ENCODE measurements at regions not wholly inside any gene's neighbourhood (a gene's known extent, or its start where the extent isn't known, plus 50 kb on each side); places are given as distances from the start of the nearest gene placed in this dataset.
"Not testable (repeated sequence)": the region's sequence is repeated elsewhere in the genome, so short reads cannot be mapped to it uniquely, and the experiment has no call there.

- no peak for DNase-seq
These were observed 54.2 kb upstream of the ANKRD1 start for GRCh38 chr10:90975096-90975495.

GRCh38 chr10:90977162-90977854, 56.4 kb upstream of the ANKRD1 start:
- DNase-seq = no peak

DNA sequence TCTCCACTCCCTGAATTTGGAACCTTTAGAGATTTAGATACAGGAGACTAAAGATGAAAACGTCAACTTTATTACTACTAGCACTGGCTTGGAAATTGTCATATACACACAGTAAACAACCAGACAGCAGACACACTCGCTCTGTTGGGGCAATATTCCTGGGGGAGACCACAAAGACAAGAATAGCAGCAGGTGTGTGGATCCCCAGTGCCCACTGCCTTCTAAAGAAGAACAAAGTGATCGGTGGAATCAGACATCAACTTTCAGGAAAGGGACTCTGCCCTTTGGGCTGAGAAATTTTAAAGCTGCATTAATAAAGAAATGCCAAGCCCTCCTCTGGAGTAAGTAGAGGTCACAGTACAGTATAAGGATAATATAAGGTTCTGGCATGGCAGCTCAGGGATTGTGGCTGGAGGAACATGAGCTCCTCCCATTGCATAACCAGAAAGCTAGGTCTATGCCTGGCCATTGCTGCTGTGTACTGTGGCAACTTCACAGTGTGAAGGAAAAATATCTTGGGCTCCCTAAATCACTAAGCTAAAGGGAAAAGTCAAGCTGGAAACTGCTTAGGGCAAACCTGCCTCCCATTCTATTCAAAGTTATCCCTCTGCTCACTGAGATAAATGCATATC, 57.1 kb upstream of the ANKRD1 start:
- no peak for DNase-seq

DNA sequence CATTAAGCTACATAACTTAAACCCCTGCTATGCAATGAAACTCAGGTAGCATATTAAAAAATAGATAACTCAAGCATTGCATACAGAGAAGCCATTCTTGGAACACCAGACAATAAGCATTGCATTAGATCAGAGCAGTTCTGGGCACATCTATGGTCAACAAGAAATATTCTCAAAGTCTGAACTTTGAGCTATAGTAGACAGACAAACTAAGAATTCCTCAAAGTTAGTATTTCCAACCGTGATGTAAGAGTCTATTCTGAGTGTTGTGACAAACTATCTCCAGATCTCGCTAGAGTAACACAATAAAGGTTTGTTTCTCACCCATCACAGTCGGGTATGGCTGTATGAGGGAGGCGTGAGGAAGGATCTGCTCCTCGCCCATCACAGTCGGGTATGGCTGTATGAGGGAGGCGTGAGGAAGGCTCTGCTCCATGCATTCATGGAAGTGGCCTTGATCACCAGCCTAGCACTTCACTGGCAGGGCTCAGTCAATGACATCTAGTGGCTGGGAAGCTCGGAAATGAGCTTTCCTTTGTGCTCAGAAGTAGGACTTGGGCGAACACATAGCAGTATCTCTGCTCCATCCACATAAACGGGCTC, 61.6 kb upstream of the ANKRD1 start:
- DNase-seq = no peak

- no peak for DNase-seq
These were observed 63.1 kb upstream of the ANKRD1 start for GRCh38 chr10:90983914-90984549.

DNA sequence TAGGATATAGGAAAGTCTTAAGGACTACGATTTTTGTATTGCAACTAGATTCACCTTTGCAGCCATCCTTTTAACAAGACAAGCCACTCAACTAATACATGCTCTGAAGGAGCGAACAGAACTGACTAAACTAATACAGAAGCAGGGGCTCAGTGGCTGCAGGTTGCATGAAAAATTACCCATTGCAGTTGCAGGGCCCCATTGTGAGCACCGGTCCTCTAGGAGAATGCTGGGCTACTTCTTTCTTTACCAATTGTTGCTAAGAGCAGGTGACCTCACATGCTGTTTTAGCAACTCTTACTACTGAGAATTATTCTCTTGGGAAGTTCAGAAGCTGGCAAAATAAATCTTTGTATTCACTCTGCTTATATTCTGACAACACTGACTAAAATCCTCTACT, 64.0 kb upstream of the ANKRD1 start:
- DNase-seq = no peak

GRCh38 chr10:90985321-90985933, 64.5 kb upstream of the ANKRD1 start:
- no peak for DNase-seq

DNA sequence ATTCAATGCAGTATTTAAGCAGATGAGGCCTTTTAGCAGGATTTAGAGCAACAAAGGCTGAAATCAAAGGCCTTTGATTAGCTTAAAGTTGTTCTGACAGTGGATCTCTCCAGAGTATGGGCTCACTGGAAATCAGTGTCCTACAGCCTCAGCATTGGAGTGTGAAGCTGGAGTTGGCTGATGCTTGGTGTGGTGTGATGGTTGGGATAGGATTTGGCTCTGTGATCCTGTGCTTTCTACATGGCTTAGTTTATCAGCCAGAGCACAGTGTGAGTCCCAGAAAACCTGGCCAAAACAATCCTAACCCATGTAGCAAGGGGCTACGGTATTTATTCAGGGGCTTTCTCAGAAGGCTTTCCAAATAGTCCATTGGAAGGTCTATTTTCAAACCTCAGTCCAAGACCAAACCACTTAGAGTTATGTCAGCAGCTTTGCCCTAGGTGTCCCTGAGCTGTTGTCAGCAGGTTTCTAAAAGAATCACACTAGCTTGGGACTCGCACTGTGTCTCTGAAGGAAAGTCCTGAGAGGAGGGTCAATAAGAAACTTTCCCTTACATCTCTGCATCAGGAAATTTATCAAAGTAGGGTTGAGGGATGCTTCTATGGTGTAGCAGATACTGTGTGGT, 65.4 kb upstream of the ANKRD1 start:
- no peak for DNase-seq

GRCh38 chr10:90986870-90987269, 66.0 kb upstream of the ANKRD1 start:
- DNase-seq = no peak

DNA sequence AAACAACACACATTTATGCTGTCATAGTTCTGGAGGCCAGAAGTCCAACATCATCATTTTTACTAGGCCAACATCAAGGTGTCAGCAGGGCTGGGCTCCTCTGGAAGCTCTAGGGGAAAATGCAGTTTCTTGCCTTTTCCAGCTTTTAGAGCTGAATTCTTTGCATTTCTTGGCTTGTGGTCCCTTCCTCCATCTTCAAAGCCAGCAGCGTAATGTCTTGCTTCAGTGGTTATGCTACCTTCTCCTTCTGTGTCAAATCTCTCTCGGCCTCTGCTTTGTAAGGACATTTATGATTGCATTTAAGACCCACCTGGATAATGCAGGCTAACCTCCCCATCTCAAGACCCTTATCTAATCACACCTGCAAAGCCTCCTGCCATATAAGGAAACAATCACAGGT, 66.5 kb upstream of the ANKRD1 start:
- no peak for DNase-seq

GRCh38 chr10:90988024-90988423, 67.1 kb upstream of the ANKRD1 start:
- no peak for DNase-seq

- DNase-seq = no peak
These were observed 67.9 kb upstream of the ANKRD1 start for GRCh38 chr10:90988802-90989201.

DNA sequence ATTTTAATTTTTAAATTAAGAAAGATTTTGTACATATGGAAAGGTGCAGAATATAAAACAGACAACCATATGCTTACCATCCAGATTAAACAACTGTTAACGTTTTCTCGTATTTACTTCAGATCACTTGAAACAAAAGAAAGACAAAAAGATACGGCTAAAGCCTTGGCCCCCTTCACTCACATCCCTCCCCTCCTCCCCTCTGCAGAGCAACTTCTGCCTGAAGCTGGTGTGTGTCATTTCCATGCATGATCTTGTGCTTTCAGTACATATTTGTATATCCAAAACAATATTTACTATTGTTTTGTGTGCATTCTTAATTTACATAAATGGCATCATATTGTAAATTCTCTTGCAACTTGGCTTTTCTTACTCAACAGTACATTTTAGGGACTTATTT, 68.5 kb upstream of the ANKRD1 start:
- DNase-seq = no peak

- DNase-seq = no peak
These were observed 71.6 kb upstream of the ANKRD1 start for GRCh38 chr10:90992462-90992861.

GRCh38 chr10:90993340-90993739, 72.5 kb upstream of the ANKRD1 start:
- no peak for DNase-seq

DNA sequence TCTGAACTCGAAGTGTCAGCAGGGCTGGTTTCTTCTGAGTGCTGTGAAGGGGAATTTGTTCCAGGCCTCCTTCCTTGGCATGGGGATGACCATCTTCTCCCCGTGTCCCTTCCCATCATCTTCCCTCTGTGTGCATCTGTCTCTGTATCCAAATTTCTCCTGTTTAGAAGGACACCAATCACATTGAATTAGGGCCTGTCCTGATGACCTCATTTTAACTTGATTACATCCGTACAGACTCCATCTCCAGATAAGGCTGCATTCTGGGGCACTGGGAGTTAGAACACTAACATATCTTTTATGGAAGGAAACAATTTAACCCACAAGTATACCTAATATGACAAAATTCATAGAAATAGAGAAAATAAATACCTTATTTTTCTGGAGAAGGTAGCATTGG, 76.8 kb upstream of the ANKRD1 start:
- DNase-seq = no peak

DNA sequence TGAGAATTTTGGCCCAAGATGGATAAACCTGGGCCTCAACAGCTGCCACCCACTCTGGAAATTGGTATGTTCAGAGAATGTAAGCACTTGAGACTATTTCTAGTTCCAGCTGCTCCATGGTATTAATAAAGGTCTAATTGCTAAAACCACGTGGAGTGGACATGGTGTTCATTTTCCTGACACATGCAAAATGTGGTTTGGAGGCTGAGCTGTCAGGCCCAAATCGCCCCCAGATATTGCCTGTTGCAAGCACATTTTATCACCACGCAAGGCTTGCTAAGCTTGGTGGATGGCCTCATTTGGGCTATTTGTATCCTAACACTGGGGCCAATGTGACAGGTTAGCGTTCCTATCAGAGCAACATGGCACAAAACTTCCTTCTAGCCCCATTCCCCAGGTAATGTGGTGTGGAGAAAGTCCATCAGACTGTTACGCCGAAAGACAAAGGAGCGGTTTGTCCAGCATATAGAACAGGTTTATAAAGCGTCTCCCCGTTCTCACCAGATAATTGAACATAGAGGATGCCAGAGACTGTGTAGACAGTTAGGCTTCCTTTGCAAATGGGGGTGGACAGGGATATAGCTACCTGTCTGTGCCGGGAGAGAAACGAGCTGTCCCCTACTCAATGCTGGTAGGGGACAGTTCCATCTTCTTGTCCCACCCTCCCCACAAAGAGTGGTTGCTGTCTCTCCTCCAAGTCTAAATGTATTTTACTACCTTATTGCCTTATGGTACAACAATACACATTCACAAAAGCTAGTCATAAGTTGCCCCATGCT, 78.0 kb upstream of the ANKRD1 start:
- no peak for DNase-seq

DNA sequence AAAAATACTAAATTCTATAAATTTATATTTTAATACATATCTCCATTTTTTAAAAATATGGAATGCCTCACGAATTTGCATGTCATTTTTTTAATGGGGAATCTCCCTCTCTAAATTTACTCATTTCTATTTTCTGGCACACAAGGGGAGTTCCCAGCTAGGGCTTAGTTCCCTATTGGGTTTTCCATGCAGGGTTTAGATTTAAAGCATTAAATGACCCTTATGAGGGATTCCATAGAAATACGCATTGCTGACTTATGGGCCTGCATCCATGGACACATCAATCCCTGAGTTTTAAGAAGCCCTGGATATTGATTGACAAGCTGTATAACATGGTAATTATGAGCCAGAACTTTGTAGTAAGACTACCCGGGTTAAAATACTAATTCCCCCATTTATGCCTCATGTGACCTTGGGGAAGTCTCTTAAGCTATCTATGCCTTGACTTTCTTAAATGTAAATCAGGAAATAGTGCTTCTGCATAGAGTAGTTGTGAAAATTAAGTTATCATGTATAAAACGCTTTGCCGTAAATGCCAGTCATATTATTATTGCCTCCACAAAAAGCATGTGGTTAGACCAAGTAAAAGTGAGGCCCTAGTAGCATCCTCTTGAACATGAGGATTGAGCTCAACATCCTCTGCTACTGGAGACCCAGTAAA, 78.8 kb upstream of the ANKRD1 start:
- DNase-seq = no peak

GRCh38 chr10:91000470-91000869, 79.6 kb upstream of the ANKRD1 start:
- DNase-seq = no peak

- DNase-seq = no peak
These were observed 80.1 kb upstream of the ANKRD1 start for GRCh38 chr10:91000985-91001384.

GRCh38 chr10:91002656-91003055, 81.8 kb upstream of the ANKRD1 start:
- no peak for DNase-seq

GRCh38 chr10:91003379-91003778, 82.5 kb upstream of the ANKRD1 start:
- not testable (repeated sequence) for DNase-seq
